ENCODE measurements at regions not wholly inside any gene's neighbourhood (a gene's known extent, or its start where the extent isn't known, plus 50 kb on each side); places are given as distances from the start of the nearest gene placed in this dataset.

DNA sequence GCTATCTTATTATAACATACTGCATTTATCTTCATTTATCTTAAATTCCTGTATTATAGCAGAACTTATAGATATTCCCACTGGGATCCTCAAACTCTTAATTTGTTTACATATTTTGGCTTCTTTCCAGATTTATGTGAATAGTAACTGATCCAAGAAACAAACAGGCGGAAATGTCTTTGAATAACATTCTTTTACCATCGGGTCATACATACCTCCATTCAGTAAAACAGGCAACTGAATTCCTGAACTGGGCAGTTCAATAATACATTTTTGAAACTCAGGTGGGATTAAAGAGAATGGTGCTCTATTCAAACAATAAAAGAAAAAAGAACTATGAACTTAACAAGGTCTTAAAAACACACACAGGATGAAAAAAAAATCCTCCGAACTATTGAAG is 337.4 kb downstream of the CRPPA start:
- Histone ChIP-seq H4K20me1 (no peaks in the 10 kb centered on the region), H3K27me3 (no peaks in the 10 kb centered on the region), H3K4me1 (no peaks in the 10 kb centered on the region), H3K9me3 (replicated peaks in 1 of 11) (no peaks in the 10 kb centered on the region), H3K4me3 (no peak overlapping the region), H3K9ac (no peak overlapping the region), H3K27ac (no peak overlapping the region), H3K36me3 (no peaks in the 10 kb centered on the region), H3K4me2 (no peak overlapping the region)
- TF ChIP-seq Cebpa-rat (IDR thresholded peaks at IDR 0.05): no peak

DNA sequence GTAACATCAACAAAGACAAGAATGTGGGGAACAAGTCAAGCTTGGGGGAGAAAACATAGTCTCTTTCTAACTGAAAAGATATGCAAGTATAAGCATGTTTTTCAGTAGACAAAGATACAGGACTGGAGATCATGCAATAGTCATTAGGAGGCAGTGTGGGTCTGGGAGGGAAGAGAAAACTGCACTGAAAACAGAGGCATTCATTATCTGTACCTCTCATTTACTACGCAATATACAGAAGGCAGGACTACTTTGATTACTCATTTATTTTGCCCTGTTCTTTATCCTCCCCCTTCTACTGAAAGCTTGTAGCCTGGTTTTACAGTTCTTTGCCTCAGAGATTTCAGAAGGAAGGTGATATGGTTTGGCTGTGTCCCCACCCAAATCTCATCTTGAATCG is 341.2 kb downstream of the CRPPA start:
- H3K4me2 ChIP-seq: no peak overlapping the region
- H3K9ac ChIP-seq: no peak overlapping the region
- H3K27ac ChIP-seq: no peak overlapping the region
- no peaks in the 10 kb centered on the region for H4K20me1 ChIP-seq
- H3K4me1 ChIP-seq: no peaks in the 10 kb centered on the region
- H3K4me3 ChIP-seq: no peak overlapping the region
- H3K9me3 ChIP-seq (replicated peaks in 1 of 11): no peaks in the 10 kb centered on the region
- no peaks in the 10 kb centered on the region for H3K27me3 ChIP-seq
- H3K36me3 ChIP-seq: no peaks in the 10 kb centered on the region
- no peak for TF ChIP-seq Cebpa-rat (IDR thresholded peaks at IDR 0.05)

GRCh38 chr7:16079723-16080122 is 341.6 kb downstream of the CRPPA start:
- Histone ChIP-seq H3K27me3 (no peaks in the 10 kb centered on the region), H3K27ac (no peak overlapping the region), H3K36me3 (no peaks in the 10 kb centered on the region), H3K4me2 (no peak overlapping the region), H3K9ac (no peak overlapping the region), H3K9me3 (replicated peaks in 1 of 11) (no peaks in the 10 kb centered on the region), H3K4me1 (no peaks in the 10 kb centered on the region), H3K4me3 (no peak overlapping the region), H4K20me1 (no peaks in the 10 kb centered on the region)
- TF ChIP-seq Cebpa-rat (IDR thresholded peaks at IDR 0.05): no peak

GRCh38 chr7:16078076-16078952 is 343.0 kb downstream of the CRPPA start:
- no peaks in the 10 kb centered on the region for H3K36me3 ChIP-seq
- no peak overlapping the region for H3K27ac ChIP-seq
- no peaks in the 10 kb centered on the region for H3K9me3 ChIP-seq (replicated peaks in 1 of 11)
- no peaks in the 10 kb centered on the region for H3K4me1 ChIP-seq
- no peak overlapping the region for H3K9ac ChIP-seq
- H3K27me3 ChIP-seq: no peaks in the 10 kb centered on the region
- no peak overlapping the region for H3K4me2 ChIP-seq
- TF ChIP-seq Cebpa-rat (IDR thresholded peaks at IDR 0.05): no peak
- no peaks in the 10 kb centered on the region for H4K20me1 ChIP-seq
- no peak overlapping the region for H3K4me3 ChIP-seq

DNA sequence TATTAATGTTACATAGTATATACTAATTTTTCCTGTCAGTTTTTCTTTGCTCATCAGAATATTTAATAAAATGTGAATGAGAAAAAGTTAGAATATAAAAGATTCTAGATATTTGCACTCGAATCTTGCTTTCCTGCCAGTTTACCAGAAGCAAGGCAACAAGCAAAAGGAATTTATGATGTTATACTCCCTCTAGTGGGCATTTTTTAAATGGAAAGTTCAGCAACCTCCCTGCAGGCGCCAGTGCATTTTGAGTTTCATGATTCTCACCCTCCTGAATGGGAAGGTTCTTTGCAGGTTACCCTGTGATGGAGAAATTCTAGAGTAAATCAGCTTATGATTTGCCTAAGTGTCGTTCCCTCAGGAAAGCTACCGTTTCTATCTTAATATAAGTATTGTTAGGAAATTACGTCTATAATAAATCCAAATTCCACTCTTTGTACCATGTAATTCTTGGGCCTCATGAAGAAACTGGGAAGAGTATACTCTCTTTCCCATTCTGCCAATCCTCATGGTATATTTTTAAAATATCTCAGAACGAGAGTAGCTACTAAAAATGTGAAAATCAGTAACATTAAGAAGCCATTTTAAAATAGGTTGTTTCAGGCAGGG is 350.0 kb downstream of the CRPPA start:
- Histone ChIP-seq H3K4me2 (no peak overlapping the region), H3K27me3 (no peaks in the 10 kb centered on the region), H4K20me1 (no peaks in the 10 kb centered on the region), H3K9ac (no peak overlapping the region), H3K9me3 (replicated peaks in 1 of 11) (no peaks in the 10 kb centered on the region), H3K4me1 (peaks cover 10 to 18% (median 15%) of the 10 kb centered on the region in 10 experiments), H3K4me3 (no peak overlapping the region), H3K27ac (no peak overlapping the region), H3K36me3 (no peaks in the 10 kb centered on the region)
- TF ChIP-seq Cebpa-rat (IDR thresholded peaks at IDR 0.05): no peak

DNA sequence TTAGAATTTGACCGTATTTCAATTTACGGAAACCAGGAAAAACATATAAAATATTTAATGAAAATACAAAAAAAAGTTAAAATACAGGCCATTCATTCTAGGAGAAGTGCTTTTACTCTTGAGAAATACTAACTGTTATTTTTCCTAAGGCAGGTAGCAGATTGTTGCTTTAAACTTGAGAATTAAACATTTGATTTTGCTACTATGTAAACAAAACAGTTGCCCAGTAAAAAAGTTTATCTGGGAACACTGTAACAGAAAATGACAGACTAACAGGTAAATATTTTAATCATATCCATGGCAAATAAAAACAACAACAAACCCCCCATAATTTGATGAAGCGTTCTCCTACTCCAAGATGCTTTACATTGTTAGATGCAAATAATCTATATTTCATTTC is 350.5 kb downstream of the CRPPA start:
- H3K27ac ChIP-seq: no peak overlapping the region
- peaks cover 12 to 24% (median 18%) of the 10 kb centered on the region in 10 experiments for H3K4me1 ChIP-seq
- no peaks in the 10 kb centered on the region for H3K27me3 ChIP-seq
- no peaks in the 10 kb centered on the region for H4K20me1 ChIP-seq
- TF ChIP-seq Cebpa-rat (IDR thresholded peaks at IDR 0.05): no peak
- no peak overlapping the region for H3K9ac ChIP-seq
- H3K4me2 ChIP-seq: no peak overlapping the region
- no peaks in the 10 kb centered on the region for H3K36me3 ChIP-seq
- H3K9me3 ChIP-seq (replicated peaks in 1 of 11): no peaks in the 10 kb centered on the region
- H3K4me3 ChIP-seq: no peak overlapping the region

DNA sequence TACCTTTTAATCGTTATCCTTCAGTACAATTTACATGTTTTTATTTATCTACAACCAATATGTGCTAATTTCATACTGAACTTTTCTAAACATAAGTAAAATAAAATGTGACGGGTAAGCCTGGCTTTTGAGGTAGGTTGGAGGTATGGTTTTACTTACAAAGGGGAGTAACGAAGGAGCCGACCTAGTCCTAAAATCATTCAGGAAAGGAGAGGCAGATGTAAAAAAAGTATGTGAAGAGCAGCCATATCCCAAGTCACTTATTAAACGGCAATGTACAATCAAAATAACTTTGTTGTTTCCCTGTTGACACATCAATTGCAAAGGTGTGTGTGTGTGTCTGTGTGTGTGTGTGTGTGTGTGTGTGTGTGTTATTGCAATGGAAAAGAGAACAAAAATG is 351.3 kb downstream of the CRPPA start:
- H3K27me3 ChIP-seq: no peaks in the 10 kb centered on the region
- H3K36me3 ChIP-seq: no peaks in the 10 kb centered on the region
- no peak overlapping the region for H3K4me2 ChIP-seq
- no peak overlapping the region for H3K4me3 ChIP-seq
- H3K4me1 ChIP-seq: peaks cover 12 to 31% (median 18%) of the 10 kb centered on the region in 10 experiments
- H4K20me1 ChIP-seq: no peaks in the 10 kb centered on the region
- no peak overlapping the region for H3K27ac ChIP-seq
- H3K9me3 ChIP-seq (replicated peaks in 1 of 11): no peaks in the 10 kb centered on the region
- TF ChIP-seq Cebpa-rat (IDR thresholded peaks at IDR 0.05): no peak
- H3K9ac ChIP-seq: no peak overlapping the region

DNA sequence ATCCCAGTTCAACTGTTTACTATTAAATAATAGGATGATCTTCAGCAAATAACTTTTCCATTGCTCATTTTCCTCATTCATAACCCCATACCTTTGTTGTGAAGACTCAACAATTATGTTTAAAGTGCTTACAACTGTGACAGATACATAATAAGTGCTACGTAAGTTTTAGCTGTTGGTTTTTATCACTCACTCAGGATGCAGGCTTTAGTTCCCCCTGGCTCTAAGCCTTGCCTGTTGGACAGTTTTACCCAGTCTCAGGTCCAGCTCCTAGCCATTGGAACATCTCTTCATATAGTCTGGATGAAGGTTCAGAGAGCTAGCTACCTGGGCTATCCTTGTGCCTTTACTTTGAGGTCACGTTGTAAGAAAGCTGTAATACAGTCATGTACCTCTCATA is 353.2 kb downstream of the CRPPA start:
- TF ChIP-seq Cebpa-rat (IDR thresholded peaks at IDR 0.05): no peak
- no peak overlapping the region for H3K9ac ChIP-seq
- H3K4me3 ChIP-seq: no peak overlapping the region
- H3K4me1 ChIP-seq: peaks cover 24 to 46% (median 30%) of the 10 kb centered on the region in 10 experiments
- no peaks in the 10 kb centered on the region for H3K9me3 ChIP-seq (replicated peaks in 1 of 11)
- H3K4me2 ChIP-seq: peak overlapping the region in 3 of 11 experiments; percentile 38 to 58 (median 39); a peak in 3 of 22 replicates
- no peaks in the 10 kb centered on the region for H4K20me1 ChIP-seq
- H3K27ac ChIP-seq: 0 out of 22 replicates have a peak overlapping the region, but pooled peaks of 1 of the 11 experiments have one; percentile 26
- H3K36me3 ChIP-seq: no peaks in the 10 kb centered on the region
- H3K27me3 ChIP-seq: no peaks in the 10 kb centered on the region

GRCh38 chr7:16067711-16068110 is 353.6 kb downstream of the CRPPA start:
- Histone ChIP-seq H3K4me2 (peak overlapping the region in 7 of 11 experiments; percentile 10 to 58 (median 38); a peak in 5 of 22 replicates), H3K27ac (0 out of 22 replicates have a peak overlapping the region, but pooled peaks of 1 of the 11 experiments have one; percentile 26), H3K4me1 (peaks cover 29 to 51% (median 34%) of the 10 kb centered on the region in 10 experiments), H3K9ac (no peak overlapping the region), H3K36me3 (no peaks in the 10 kb centered on the region), H3K4me3 (no peak overlapping the region), H4K20me1 (no peaks in the 10 kb centered on the region), H3K9me3 (replicated peaks in 1 of 11) (no peaks in the 10 kb centered on the region), H3K27me3 (no peaks in the 10 kb centered on the region)
- no peak for TF ChIP-seq Cebpa-rat (IDR thresholded peaks at IDR 0.05)

All from BLaER1 treated with 17β-estradiol and CSF1 and Interleukin-3, amounts not matched to agents 10 nM and 100 nM (cell line).